Amygdala (tissue), 56 donors: ENCODE measurements at regions not wholly inside any gene's neighbourhood (a gene's known extent, or its start where the extent isn't known, plus 50 kb on each side); places are given as distances from the start of the nearest gene placed in this dataset.
"Not testable (repeated sequence)": the region's sequence is repeated elsewhere in the genome, so short reads cannot be mapped to it uniquely, and the experiment has no call there.

Source experiments
- DNase-seq, 56 donors: peaks; one replicate each; lab custom pipeline; 2025; lab: John Stamatoyannopoulos, UW

DNA sequence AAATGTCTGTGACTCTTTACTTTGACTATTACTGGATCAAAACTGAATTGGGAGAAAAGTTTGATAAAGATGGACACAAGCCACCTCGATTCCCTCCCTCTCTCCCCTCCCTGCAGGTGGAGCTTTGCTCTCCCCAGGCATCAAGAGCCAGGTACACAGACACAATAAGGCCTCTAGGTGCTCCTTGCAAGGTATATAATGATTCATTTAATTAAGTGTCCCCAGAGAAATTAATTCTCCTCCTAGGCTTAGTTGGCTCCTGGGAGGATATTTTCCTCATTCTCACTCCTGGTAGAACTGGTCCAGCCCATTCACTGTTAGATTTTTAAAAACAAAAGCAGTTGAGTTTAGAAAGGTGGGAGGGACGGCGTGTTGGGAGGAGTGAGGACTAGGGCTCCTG lies 352.4 kb upstream of the SMIM21 start:
- DNase-seq: no peak

DNA sequence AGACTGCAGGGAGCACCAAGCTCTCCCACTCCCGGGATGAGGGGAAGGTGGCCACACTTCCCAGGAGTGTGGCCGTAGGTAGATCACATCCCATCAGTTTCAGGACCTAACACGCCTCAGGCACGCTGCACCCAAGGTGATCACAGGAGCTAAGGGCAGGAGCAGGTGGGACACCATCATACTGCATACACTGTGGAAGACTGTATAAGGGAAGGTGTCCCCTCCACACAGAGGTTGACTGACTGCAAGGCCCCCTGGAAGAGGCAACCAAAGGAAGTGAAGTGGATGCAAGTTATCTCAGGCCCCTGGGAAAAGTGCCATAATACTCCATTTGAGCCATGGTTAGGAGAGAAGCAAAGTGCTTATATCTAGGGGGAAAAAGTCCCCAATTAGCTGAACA lies 351.9 kb upstream of the SMIM21 start:
- DNase-seq: no peak

DNA sequence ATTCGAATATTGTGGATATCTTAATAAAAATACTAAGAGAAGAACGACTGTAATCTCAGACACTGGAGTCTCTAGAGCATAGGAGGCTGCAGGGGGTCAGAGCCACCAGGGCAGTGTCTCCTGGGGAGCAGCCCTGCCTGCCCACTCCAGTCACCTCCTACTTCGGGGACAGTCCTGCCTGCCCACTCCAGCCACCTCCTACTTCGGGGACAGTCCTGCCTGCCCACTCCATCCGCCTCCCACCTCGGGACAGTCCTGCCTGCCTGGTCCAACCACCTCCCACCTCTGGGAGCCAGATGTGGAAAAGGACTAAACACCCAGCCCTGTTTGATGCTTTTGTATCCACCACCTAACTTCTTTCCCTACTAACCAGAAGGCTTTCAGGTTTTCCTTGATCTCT lies 350.1 kb upstream of the SMIM21 start:
- DNase-seq: no peak

DNA sequence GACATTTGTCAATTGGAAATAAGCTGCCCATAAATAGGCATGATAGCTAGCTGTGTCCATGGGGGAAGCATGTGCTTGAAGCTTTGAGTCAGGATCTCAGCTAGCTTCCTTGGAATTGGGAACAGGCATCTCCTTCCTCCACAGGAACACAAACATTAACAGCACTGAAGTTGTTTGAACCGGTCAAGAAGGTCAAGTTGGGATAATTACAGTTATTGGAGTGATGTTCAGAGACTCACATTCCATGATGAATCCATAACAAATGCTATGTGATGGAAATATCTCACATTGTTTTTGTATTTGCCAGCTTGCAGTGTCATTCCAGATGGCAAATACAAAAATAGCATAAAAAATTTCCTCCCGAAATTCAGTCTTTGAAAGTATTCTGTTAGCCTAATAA lies 347.6 kb upstream of the SMIM21 start:
- no peak for DNase-seq

DNA sequence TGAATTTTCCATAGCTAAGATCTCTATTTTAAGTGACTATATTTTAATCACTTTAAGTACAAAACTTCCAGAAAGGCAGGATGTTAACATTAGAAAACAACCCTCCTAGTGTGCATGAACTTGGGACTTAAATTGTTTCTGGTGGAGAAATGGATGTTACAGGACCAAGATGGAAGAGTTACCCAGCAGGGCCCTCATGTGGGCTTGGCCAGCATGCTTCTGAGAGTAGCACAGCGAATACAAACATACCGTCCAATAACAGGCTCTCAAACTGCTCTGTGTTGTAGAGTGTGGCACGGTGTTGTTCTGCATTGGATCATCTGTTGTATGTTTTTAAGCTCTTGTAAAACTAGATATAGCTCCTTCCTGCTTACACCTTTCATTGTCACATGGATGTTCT lies 346.1 kb upstream of the SMIM21 start:
- DNase-seq: no peak

DNA sequence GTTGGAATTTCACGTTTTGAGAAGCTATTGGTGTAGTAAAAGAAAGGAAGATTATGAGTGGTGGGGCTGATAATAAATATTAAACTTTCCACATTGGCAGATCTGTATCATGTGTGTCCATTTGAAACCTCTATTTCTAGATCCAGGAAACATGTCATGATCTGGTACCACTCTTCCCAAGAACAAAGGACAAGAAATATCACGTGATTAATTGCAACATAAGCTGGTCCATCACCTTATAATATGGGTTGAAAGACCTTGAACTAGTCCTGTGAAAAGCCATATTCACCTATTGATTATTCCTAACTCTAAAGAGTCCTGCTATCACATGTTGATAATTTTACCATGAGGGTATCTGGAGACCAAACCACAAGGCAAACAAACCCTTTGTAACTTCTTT lies 335.3 kb upstream of the SMIM21 start:
- no peak for DNase-seq

DNA sequence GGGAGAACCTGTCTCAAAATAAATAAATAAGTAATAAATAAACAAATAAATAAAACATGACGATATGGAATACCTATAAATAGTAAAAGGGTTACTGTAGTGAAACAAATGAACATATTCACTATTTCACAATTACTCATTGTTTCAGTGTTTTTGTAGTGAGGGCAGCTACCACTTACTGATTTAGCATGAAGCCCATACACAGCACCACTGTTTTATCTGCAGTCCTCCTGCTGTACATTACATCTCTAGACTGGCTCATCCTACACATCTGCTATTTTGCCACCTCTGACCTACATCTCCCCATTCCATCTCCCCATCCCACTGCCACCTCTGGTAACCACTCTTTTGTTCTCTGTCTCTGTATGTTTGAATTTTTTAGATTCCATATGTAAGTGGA lies 332.7 kb upstream of the SMIM21 start:
- DNase-seq: no peak

DNA sequence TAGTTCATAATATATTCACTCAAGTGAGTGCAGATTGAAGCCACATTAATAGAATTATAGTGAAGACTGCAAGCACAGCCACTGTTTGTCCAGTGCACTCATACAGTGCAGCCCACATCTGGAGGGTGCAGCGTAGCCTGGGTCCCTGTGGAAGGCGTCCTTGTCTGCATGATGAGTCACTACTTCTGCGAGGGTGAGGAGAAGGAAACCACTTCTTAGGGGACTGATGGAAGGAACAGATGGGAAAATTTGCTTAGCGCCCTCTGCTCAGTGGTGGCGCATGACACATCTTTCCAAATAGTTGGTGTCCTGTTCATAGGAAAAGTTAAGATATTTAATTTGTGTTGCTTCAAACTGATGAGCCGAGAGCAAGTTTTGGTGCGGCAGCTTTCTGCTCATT lies 330.4 kb upstream of the SMIM21 start:
- no peak for DNase-seq

DNA sequence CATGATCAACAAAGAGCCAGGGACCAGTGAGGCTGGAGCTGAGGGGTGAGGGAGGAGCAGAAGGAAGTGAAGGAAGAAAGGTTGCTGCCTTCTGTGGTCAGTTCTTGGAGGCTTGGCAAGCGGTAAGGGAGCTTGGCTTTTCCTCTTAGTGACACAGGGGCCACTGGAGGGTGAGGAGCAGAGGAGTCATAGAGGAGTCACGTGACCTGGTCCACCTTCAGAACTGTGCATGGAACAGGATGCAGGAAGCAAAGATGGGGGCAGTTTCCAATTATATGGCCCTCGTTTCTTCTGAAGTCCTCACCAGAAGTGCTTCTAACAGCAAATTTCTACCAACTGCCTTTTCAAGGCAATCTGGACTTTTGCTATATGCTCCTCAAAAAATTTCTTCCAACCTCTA lies 326.9 kb upstream of the SMIM21 start:
- DNase-seq: no peak

DNA sequence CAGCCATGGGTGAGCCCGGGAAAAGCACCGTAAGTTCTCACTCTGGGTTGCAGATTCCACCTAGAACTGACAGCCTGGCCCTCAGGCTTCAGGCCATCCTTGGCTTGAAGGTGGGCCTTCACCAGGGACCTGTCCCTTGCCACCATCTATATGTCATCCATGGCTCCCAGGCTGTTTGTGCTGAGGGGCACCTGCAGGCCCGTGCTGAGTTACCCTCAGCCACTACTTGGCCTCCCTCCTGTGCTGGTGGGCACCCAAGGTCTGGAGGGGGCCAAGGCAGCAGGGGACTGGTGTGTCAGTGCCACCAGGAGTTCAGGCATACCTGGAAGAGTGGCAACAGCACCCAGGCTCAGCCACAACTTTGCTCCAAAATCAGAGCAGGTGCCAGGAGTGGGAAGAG lies 326.2 kb upstream of the SMIM21 start:
- no peak for DNase-seq

DNA sequence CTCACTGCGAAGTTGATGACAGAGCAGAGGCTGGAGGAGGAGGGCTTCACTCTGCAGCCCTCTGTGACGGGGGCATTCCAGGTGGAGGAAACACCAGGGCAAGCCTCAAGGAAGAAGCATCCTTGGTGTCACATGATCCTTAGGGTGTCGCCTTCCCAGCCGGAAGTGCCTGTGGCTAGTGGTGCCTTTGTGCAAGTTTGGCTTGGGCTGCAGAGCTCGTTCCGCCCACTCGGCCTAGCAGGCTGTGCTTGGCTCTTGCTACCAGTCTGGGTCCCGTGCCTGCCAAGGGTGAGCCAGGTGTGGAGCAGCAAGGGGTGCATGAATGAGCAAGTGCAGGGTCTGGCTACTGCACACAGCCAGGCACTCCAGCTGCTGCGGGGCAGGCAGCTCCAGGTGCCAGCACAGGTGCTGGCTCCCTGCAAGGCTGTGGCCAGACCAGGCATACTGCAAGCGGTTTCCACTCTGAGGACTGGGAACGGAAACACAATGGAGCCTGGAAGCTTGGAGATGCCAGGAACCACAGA lies 325.3 kb upstream of the SMIM21 start:
- DNase-seq: no peak

DNA sequence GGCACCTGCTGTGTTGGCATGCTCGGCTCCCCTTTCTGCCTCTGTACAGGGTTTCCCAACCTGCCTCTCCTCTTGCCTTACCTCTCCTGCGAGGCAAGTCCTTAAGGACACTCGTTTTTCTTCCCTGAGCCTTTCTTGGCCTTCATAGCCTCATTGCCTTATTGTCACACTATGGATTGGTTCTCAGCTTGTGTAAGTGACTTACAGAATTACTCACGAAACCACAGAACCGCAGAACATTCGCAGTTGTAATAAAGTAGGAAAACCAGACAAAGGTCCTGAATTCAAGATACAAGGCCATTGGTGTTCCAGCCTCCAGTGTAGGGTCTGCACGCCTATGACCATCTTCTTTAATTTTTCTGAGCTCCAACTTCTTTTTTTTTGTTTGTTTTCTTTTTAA lies 317.6 kb upstream of the SMIM21 start:
- DNase-seq: no peak

DNA sequence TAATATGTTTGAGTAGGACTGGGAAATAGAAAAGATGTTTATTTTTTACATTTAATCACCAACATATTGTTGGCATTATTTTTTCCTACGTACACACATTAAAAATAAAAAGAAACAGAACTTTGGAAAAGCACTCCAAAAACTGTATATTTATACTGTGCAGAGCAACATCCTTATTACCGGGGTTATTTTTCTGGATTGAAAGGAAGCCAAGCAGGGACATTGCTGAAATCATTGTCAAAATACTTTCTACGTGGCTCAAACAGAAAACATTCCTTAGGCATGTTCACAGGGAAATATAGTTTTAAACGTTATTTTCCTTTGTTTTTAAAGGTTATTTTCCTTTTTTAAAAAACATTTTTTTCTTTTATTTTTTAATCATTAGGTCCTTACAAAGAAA lies 315.0 kb upstream of the SMIM21 start:
- DNase-seq: no peak

DNA sequence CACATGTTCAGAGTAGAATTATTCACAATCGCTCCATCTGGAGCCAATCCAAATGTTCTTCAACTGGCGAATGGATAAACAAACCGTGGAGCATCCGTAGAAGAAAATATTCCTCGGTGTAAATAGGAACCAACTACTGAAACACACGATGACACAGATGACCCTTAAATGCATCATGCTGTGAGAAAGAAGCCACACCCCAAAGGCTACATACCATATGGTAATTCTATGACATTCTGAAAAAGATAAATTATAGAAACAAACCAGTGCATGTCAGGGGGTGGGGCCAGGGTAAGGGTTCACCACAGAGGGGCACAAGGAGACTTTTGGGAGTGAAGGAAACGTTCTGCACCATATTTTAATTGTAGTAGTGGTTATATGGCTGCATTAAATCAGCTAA lies 312.2 kb upstream of the SMIM21 start:
- no peak for DNase-seq

DNA sequence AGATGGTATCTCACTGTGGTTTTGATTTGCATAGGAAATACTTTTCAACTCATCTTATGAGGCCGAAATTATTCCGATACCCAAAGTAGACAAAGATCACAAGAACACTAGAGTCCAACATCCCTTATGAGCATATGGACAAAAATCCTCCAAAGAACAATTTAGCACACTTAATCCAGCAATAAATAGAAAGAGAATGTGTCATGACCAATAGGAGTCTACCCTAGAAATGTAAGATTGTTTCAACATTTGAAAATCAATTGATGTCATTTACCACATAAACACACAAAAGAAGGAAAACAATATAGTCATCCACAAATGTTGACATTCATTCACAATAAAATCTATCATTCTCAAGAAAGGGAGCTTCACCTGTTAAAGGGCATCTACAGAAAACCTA lies 307.8 kb upstream of the SMIM21 start:
- no peak for DNase-seq

DNA sequence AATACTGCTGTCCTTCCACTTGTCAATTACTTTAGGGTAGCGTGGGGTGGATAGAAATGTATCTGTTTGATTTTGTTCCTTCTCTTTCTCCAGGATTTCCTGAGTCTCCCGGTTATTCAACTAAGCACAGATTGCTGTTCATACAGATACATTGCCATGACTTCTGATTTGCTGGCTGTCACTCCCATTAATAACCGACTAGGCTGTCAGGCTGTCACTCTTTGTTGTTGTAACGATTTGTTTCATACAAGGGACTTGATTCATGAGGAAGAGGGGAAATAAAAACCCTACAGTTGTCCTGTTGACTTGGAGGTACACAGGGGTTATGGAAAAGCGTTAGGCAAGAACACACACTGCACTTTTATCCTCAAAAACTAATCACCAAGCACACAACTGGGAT lies 302.7 kb upstream of the SMIM21 start:
- no peak for DNase-seq

DNA sequence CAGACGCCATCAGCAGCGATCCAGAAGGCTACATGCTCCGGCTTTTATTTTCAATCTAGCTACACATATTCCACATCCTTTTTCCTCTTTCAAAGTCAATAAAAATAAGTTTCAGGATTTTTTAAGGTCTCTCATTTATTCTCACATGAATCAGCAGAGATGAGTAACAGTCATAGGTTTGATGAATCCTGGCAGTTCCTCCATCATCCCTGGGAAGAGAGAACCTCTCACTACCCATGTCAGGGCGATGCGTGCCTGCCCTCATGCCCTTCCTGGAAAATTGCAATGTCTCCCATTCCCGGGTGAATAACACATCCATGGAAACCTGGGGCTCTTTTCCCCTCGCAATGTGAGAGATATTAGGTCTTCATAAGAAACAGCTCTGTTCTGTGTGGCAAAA lies 301.1 kb upstream of the SMIM21 start:
- DNase-seq: no peak

DNA sequence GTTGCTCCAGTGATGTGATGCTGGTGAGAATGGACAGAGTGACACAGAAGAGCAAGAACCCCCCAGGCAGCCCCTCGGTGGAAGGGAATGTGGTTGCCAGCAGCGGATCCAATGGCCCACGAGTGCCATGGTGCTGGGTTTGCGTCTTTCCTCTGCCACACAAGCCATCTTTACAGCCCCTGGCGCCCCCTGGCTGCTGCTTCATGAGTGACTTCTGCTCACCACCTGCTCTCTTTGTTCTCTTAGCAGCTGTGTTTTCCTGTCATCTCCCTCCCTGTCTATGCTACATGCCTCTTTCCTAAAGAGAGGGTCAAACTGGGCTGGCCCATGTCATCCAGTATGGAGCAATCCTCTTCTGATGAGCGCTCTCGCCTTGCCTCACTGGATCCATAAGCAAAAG lies 300.0 kb upstream of the SMIM21 start:
- DNase-seq: peak in 25 of 56 donors; percentile 2 to 64 (median 15)

DNA sequence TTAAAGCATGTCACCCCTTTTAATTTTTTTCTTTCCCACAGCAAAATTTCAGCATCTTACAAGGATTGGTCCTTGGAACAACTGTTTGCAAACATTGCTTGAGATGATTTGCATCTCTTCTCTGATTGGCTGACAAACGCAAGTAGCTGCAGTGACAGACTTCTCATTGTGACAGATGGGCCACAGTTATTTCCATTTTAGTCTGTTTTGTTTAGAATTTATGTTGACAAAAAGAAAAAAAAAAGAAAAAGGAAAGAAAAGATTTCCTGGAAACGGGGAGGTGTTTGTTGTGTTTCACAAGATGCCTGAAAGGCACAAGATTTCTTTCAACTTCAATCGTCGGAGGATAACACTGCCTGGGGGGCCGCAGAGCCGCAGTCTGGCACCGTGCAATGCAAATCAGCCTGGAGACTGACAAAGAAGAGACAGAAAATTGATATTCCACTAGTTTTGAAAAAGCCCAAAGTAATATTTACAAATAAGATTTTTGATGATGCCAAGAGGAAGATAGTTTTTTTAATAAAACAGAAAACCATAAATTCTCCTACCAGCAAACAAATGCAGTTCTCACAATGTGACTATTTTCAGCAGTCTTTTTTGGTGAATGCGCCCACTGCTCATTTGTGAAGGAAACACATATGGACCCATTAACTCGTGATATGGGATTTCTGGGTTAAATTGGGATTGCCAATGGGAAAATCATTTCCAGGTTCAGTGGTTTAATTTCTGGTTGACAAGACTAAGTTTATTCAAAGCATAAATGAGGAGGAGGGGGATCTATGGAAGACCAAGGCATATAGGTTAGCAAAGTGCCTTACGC lies 296.2 kb upstream of the SMIM21 start:
- DNase-seq: peak in 1 of 56 donors; percentile 19

DNA sequence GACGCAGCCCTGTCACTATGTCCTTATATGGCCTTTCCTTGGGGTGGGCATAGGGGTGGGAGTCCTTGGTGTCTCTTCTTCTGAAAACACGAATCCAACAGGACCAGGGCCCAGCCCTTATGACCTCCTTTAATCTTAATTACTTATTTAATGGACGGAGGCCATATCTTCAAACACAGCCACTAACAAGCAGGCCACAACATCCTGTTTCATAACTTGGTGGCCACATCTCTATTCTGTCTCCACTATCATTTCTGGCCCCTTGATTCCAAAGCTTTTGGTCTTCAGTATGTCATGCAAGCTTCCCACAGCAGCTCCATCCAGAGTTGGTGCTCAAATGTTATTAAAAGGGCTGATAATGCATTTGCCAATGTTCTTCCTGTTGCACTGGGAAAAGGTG lies 287.3 kb upstream of the SMIM21 start:
- no peak for DNase-seq

DNA sequence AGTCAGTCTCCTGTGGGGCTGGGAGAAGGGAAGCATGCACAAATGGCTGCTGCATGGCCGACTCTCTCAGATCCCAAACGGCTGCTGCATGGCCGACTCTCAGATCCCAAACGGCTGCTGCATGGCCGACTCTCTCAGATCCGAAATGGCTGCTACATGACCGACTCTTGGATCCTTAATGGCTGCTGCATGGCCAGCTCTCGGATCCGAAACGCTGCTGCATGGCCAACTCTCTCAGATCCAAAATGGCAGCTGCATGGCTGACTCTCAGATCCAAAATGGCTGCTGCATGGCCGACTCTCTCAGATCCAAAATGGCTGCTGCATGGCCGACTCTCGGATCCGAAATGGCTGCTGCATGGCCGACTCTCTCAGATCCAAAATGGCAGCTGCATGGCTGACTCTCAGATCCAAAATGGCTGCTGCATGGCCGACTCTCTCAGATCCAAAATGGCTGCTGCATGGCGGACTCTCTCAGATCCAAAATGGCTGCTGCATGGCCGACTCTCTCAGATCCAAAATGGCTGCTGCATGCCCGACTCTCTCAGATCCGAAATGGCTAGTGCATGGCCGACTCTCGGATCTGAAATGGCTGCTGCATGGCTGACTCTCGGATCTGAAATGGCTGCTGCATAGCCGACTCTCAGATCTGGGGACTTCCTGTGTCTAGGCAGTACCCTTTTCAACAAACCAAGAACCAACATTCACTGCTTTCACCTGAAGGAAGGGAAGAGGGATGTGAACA lies 284.8 kb upstream of the SMIM21 start:
- not testable (repeated sequence) for DNase-seq

DNA sequence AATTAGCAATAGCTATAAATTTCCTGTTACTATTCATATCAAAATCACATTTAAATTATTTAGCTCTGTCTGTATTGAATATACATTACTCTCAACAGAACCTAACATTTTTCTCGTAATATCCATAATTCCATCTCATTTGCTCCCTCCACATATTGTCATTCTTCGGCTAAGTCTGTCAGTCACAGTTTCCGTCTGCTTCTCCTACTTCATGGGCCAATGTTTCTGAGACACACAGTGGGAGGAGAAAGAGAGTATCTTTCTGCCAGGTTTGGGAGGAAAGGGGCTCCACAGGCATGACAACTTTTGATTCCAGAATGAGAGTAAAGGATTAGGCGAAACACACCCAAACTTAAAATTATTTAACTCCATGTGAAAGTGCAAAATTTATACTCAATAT lies 273.1 kb upstream of the SMIM21 start:
- DNase-seq: no peak
